Activated B cell treated with CpG ODN at 0.5 μM for 24 hours (primary cell): ENCODE measurements at regions not wholly inside any gene's neighbourhood (a gene's known extent, or its start where the extent isn't known, plus 50 kb on each side); places are given as distances from the start of the nearest gene placed in this dataset.

Experiments used
- ATAC-seq: fragments of 200-7000 bp; cut with Tn5 transposase; one replicate; pipeline ENCODE4 v1.10.0; 2021; ENCODE audit warnings: low read depth, mild to moderate bottlenecking, moderate library complexity
- CTCF ChIA-PET: fragments of 350-600 bp; sonication (Branson Sonifier 250); formaldehyde crosslinking; loops from one replicate; lab custom pipeline; 2021; ENCODE audit warnings: antibody characterized with exemption; lab: Charles Lee
- POLR2A ChIA-PET: fragments of 350-600 bp; sonication (Branson Sonifier 250); formaldehyde crosslinking; loops from one replicate; lab custom pipeline; 2021; ENCODE audit warnings: antibody characterized with exemption; lab: Charles Lee
- DNase-seq: peaks from one replicate; pipeline ENCODE4 v3.0.0; 2022
- H3K27ac Mint-ChIP-seq: one replicate; pipeline ENCODE4 v1.8.0; 2020; ENCODE audit warnings: mixed read lengths
- H3K27me3 Mint-ChIP-seq: one replicate; pipeline ENCODE4 v1.8.0; 2021; ENCODE audit warnings: mixed read lengths
- H3K36me3 Mint-ChIP-seq: one replicate; pipeline ENCODE4 v1.8.0; 2021; ENCODE audit warnings: low read depth, mixed read lengths
- H3K4me1 Mint-ChIP-seq: one replicate; pipeline ENCODE4 v1.8.0; 2021; ENCODE audit warnings: mixed read lengths
- H3K4me3 Mint-ChIP-seq: one replicate; pipeline ENCODE4 v1.8.0; 2020; ENCODE audit warnings: mild to moderate bottlenecking, mixed read lengths
- H3K9me3 Mint-ChIP-seq: one replicate; pipeline ENCODE4 v1.8.0; 2020; ENCODE audit warnings: mixed read lengths
- CTCF ChIP-seq: fragments of 200-600 bp; IDR thresholded peaks from one replicate; pipeline ENCODE4 v1.8.0; 2022; ENCODE audit warnings: antibody characterized with exemption, mild to moderate bottlenecking
- intact Hi-C: fragments of 100-400 bp; cut with micrococcal nuclease; formaldehyde crosslinking; loops from one replicate; pipeline ENCODE4 v1.15.1; 2024

GRCh38 chr18:3358310-3358709 lies 91.7 kb upstream of the TGIF1 start:
- TF ChIP-seq CTCF: no peak
- H3K36me3 Mint-ChIP-seq: no peaks in the 10 kb centered on the region
- H3K27me3 Mint-ChIP-seq: no peaks in the 10 kb centered on the region
- no peak overlapping the region for H3K4me3 Mint-ChIP-seq
- ChIA-PET CTCF (no interaction called here), POLR2A (no interaction called here)
- intact Hi-C loops: no loop called here
- DNase-seq (no peak), ATAC-seq (no peak)
- H3K4me1 Mint-ChIP-seq: no peaks in the 10 kb centered on the region
- H3K27ac Mint-ChIP-seq: no peak overlapping the region
- H3K9me3 Mint-ChIP-seq: no peaks in the 10 kb centered on the region

GRCh38 chr18:3360211-3360610 lies 89.8 kb upstream of the TGIF1 start:
- POLR2A ChIA-PET: interaction anchor here (0.5 kb wide), 1 partner anchor 74 kb away, joined by 3 read pairs; no protein-coding TSS in a partner anchor
- H3K4me3 Mint-ChIP-seq: no peak overlapping the region
- no peaks in the 10 kb centered on the region for H3K9me3 Mint-ChIP-seq
- no peak for DNase-seq
- CTCF ChIA-PET: no interaction called here
- no peak overlapping the region for H3K27ac Mint-ChIP-seq
- H3K27me3 Mint-ChIP-seq: no peaks in the 10 kb centered on the region
- H3K4me1 Mint-ChIP-seq: no peaks in the 10 kb centered on the region
- no peaks in the 10 kb centered on the region for H3K36me3 Mint-ChIP-seq
- intact Hi-C loops: no loop called here
- TF ChIP-seq CTCF: no peak
- ATAC-seq: no peak

- H3K9me3 Mint-ChIP-seq: no peaks in the 10 kb centered on the region
- ChIA-PET POLR2A (no interaction called here), CTCF (no interaction called here)
- H3K36me3 Mint-ChIP-seq: no peaks in the 10 kb centered on the region
- intact Hi-C loops: no loop called here
- no peak overlapping the region for H3K27ac Mint-ChIP-seq
- no peak for TF ChIP-seq CTCF
- H3K27me3 Mint-ChIP-seq: no peaks in the 10 kb centered on the region
- no peak overlapping the region for H3K4me3 Mint-ChIP-seq
- no peaks in the 10 kb centered on the region for H3K4me1 Mint-ChIP-seq
- ATAC-seq (no peak), DNase-seq (no peak)
Measured at GRCh38 chr18:3367491-3368091, 82.4 kb upstream of the TGIF1 start.

- Mint-ChIP-seq H3K27ac (no peak overlapping the region), H3K4me1 (no peaks in the 10 kb centered on the region), H3K36me3 (no peaks in the 10 kb centered on the region), H3K27me3 (no peaks in the 10 kb centered on the region), H3K4me3 (no peak overlapping the region), H3K9me3 (no peaks in the 10 kb centered on the region)
- DNase-seq (no peak), ATAC-seq (no peak)
- no peak for TF ChIP-seq CTCF
- POLR2A ChIA-PET: no interaction called here
- CTCF ChIA-PET: no interaction called here
- intact Hi-C loops: no loop called here
Measured at GRCh38 chr18:3368193-3368592, 81.8 kb upstream of the TGIF1 start.

- no peak overlapping the region for H3K4me3 Mint-ChIP-seq
- ATAC-seq (no peak), DNase-seq (no peak)
- H3K27ac Mint-ChIP-seq: no peak overlapping the region
- intact Hi-C loops: loop anchor here (1.0 to 5.0 kb wide), 8 partner anchors 57 to 287 kb away; no protein-coding TSS in a partner anchor
- no peaks in the 10 kb centered on the region for H3K9me3 Mint-ChIP-seq
- POLR2A ChIA-PET: interaction anchor here (1.0 kb wide), 1 partner anchor 216 kb away, joined by 5 read pairs; no protein-coding TSS in a partner anchor
- no peak for TF ChIP-seq CTCF
- no peaks in the 10 kb centered on the region for H3K36me3 Mint-ChIP-seq
- peaks cover 14% of the 10 kb centered on the region for H3K4me1 Mint-ChIP-seq
- CTCF ChIA-PET: interaction anchor here (0.8 to 1.8 kb wide), 6 partner anchors 56 to 285 kb away, joined by 3 to 10 read pairs (median 4); no protein-coding TSS in a partner anchor
- H3K27me3 Mint-ChIP-seq: peaks cover 2% of the 10 kb centered on the region
Measured at GRCh38 chr18:3379685-3380084, 70.3 kb upstream of the TGIF1 start.
